Body of pancreas (tissue), 4 donors: ENCODE measurements at regions not wholly inside any gene's neighbourhood (a gene's known extent, or its start where the extent isn't known, plus 50 kb on each side); places are given as distances from the start of the nearest gene placed in this dataset. TPM values are rescaled to one million over a fixed set of nuclear protein-coding genes. Genes with fewer than 3 reads are reported as not detected.
"Not testable (repeated sequence)": the region's sequence is repeated elsewhere in the genome, so short reads cannot be mapped to it uniquely, and the experiment has no call there.

ENCODE experiments used
- ATAC-seq: fragments of 150-250 bp; one replicate; pipeline ENCODE4 v1.9.1; 2016
- DNase-seq, 4 donors: peaks; one replicate each; pipeline ENCODE4 v3.0.0-alpha.2; 2019
- H3K27ac ChIP-seq, 4 donors: fragments of 200-600 bp; sonication (generic); 1 replicate in 3 of 4; 2 replicates in 1 of 4; pipeline versions ENCODE4 v1.5.1 to v1.6.1; 2016 to 2019; ENCODE audit warnings: mild to moderate bottlenecking in 1 of 4, mixed read lengths in 1 of 4, moderate library complexity in 1 of 4
- H3K27me3 ChIP-seq, 2 donors: fragments of 200-600 bp; sonication (generic); one replicate each; pipeline ENCODE4 v1.6.0; 2016; ENCODE audit warnings: mild to moderate bottlenecking in 1 of 2
- H3K36me3 ChIP-seq, 2 donors: fragments of 200-600 bp; sonication (generic); replicated peaks in 1 of 2; 2 replicates each; pipeline ENCODE4 v1.5.1; 2016; ENCODE audit warnings: low read depth in 2 of 2; ENCODE audit not compliant: insufficient read depth in 1 of 2
- H3K4me1 ChIP-seq: fragments of 200-600 bp; sonication (generic); one replicate; pipeline ENCODE4 v1.6.0; 2016
- H3K4me3 ChIP-seq, 2 donors: fragments of 200-600 bp; sonication (generic); 1 replicate in 1 of 2; 2 replicates in 1 of 2; pipeline ENCODE4 v1.5.1; 2016 to 2019
- H3K9me3 ChIP-seq, 3 donors: fragments of 200-600 bp; sonication (generic); 1 replicate in 2 of 3; 2 replicates in 1 of 3; pipeline ENCODE4 v1.5.1; 2016
- CTCF ChIP-seq, 7 experiments: fragments of 450-650 bp in 4 of 7; fragments of 200-600 bp in 3 of 7; sonication (generic) in 3 of 7; IDR thresholded peaks; one replicate each; pipeline ENCODE4 v1.5.1; 2016 to 2019; ENCODE audit warnings: antibody characterized with exemption in 7 of 7
- POLR2A ChIP-seq, 3 donors: fragments of 450-650 bp; IDR thresholded peaks; one replicate each; pipeline ENCODE4 v1.6.1; 2016; ENCODE audit warnings: antibody characterized with exemption in 3 of 3, mild to moderate bottlenecking in 2 of 3
- WGBS, 2 donors: methylation state at CpG; one replicate each; pipeline ENCODE4 v1.1.5; 2017; 5-methylcytosine and 5-hydroxymethylcytosine counted together
- intact Hi-C: fragments of 100-400 bp; cut with DNase I; formaldehyde crosslinking; loops from one replicate; pipeline ENCODE4 v1.15.1; 2023
- small RNA-seq: library from RNA; depleted of rRNA; stranded (forward); fragments of <200 nt; gene quantifications from one replicate; pipeline ENCODE3, GENCODE V24; 2016

GRCh38 chr5:36552651-36553393 lies 53.6 kb upstream of the SLC1A3 start:
- H3K4me1 ChIP-seq = no peaks in the 10 kb centered on the region
- no peak for ATAC-seq
- no peak overlapping the region for H3K4me3 ChIP-seq
- TF ChIP-seq CTCF (IDR thresholded peaks at IDR 0.05) = no peak
- no peak for TF ChIP-seq POLR2A (IDR thresholded peaks at IDR 0.05)
- WGBS, 2 donors = 56 to 60% methylated on average over 8 of the region's 8 CpGs
- DNase-seq = no peak
- no peak overlapping the region for H3K27ac ChIP-seq
- no peaks in the 10 kb centered on the region for H3K27me3 ChIP-seq
- no peaks in the 10 kb centered on the region for H3K36me3 ChIP-seq
- intact Hi-C loops = no loop called here
- no peaks in the 10 kb centered on the region for H3K9me3 ChIP-seq

GRCh38 chr5:36555035-36555434 lies 51.4 kb upstream of the SLC1A3 start:
- H3K4me3 ChIP-seq, H3K4me1 ChIP-seq, intact Hi-C loops, ATAC-seq, DNase-seq, H3K36me3 ChIP-seq, H3K27ac ChIP-seq, H3K9me3 ChIP-seq, H3K27me3 ChIP-seq: not testable (repeated sequence)
- 65% methylated on average over 1 of the region's 1 CpG for WGBS, 2 donors

Small RNA genes in the stretch of these regions (small RNA-seq; reads per million reads assigned to genes)
- not detected for gene RNA5SP181
